Fibroblast of skin of left quadriceps (primary cell): ENCODE measurements at regions not wholly inside any gene's neighbourhood (a gene's known extent, or its start where the extent isn't known, plus 50 kb on each side); places are given as distances from the start of the nearest gene placed in this dataset.
"Not testable (repeated sequence)": the region's sequence is repeated elsewhere in the genome, so short reads cannot be mapped to it uniquely, and the experiment has no call there.

Source experiments
- DNase-seq, 2 experiments: peaks; one replicate each; pipeline ENCODE4 v3.0.0-alpha.2; 2013; ENCODE audit warnings: low read depth in 2 of 2

- not testable (repeated sequence) for DNase-seq
Measured at GRCh38 chr10:109729895-109730294, 193.4 kb downstream of the XPNPEP1 start.

DNA sequence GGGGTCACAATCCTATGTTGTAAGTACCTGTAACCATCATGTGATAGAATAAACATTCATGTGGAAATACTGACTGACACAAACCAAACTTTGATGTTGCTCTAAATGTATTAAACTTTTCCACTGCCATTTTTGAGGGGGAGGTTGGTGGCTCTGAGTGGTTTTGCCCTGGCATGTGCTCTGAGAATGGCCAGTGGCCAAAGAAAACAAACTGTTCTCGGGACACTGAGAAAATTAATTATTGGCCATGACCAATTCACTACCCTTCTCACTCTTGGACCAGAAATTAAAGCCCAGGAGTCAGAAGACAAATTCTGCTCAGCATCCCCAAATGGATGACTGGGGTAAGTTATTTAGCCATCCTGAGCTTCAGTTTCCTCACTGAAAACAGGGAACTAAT is 195.9 kb downstream of the XPNPEP1 start:
- no peak for DNase-seq

DNA sequence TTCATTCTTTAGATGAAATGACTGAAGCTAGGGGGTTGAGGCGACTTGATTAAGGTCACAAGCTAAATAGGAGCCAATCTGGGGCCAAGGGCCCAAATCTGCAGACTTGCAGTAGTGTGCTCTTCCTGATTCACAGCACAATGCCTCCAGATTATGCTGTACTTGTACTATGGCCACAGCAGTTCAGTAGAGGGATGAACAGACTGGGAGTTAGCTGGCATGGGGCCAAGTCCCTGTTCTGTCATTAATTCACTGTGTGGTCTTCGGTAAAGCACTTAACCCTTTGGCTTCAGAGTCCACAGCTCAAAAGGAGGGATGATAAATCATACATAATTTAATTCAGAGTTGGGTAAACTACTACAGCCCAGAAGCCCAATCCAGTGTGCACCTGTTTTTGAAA is 196.8 kb downstream of the XPNPEP1 start:
- DNase-seq: no peak

- no peak for DNase-seq
Measured at GRCh38 chr10:109723305-109723704, 200.0 kb downstream of the XPNPEP1 start.

- DNase-seq: no peak
Measured at GRCh38 chr10:109721453-109722064, 201.8 kb downstream of the XPNPEP1 start.

DNA sequence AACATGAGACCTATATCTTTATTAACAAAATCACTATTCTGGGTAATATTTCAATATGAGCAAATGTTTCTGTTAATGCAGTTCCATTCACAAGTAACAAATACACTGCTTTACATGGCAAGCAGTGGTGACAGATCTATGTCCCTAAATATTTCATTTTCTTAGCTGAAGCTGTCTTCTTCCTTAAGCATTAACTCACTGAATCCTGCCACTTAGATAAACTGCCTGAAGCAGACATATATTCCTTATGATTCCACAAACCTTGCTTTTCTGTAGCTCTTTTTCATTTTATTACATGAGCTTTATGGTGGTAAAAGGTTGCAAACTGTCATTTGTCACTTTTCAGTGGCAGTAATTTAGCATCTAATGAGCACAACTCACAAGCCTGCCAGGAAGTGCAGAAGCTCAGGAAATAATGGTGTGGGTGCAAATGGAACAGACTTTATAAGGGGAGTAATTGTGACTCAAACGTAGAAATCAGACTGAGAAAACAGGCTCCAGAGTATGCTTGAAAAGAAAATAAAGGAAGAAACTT is 217.2 kb downstream of the XPNPEP1 start:
- DNase-seq: no peak

- no peak for DNase-seq
Measured at GRCh38 chr10:109701633-109702215, 221.6 kb downstream of the XPNPEP1 start.

DNA sequence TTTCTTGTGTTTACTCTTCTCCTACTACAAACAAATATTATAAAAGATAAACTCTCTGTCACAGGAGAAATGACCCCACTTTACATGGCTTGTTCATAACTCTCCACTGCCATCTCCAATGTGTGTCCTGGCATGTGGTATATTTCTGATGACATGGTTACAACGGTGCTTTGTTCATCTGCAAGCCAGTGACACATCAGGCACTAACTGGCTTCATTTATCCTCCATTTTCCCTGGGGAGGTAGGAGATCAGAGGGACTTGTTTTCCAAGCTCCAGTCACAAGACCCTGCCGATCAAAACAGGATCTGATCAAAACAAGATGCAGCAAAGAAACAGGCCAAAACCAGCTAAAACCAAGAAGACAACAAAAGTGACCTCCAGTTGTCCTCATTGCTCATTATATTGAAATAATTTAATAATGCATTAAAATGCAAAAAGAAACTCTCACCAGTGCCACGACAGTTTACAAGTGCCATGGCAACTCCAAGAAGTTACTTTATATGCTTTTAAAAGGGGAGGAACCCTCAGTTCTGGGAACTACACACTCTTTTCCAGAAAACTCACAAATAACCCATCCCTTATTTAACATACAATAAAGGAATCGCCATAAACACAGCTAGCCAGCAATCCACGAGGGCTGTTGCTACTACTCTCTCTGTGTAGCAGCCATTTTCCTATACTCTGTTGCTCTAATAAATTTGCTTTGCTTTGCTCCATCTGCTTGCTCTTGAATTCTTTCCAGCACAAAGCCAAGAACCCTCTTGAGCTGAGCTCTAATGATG is 224.2 kb downstream of the XPNPEP1 start:
- no peak for DNase-seq

GRCh38 chr10:109698086-109698485 is 225.2 kb downstream of the XPNPEP1 start:
- DNase-seq: no peak

DNA sequence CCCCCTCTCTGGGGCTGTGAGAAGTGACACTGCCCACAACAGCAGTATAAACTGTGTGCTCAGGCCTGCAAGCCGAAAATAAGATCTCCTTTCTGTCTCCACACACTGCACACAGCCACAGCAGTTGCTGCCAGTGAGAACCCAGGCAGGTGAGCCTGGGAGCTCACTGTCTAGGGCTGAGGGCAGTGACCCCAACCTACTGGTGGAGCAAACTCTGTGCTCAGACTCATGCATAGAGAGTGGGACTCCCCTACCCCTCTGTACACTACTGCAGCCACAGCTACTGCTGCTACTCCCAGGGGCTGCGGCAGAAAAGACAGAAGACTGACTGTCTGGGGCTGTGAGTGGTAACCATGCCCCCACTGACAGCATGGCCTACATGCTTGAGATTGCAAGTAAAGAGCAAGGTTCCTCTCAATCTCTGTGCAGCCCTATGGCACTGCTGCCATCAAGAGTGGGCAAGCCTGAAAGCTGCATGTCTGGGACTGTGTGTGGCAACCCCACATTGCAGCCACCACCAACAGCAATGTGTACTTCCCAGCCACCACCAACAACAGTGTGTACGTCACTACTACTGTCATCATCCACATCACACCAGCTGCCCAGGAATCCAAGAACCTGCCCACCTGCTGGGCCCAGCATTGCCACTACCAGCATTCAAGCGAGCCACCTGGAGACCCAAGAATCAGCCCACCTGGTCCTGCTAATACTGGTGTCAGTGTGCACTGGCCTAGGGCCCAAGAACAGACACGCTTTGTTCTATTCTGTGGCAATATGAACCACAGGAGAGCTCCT is 226.1 kb downstream of the XPNPEP1 start:
- DNase-seq: no peak

DNA sequence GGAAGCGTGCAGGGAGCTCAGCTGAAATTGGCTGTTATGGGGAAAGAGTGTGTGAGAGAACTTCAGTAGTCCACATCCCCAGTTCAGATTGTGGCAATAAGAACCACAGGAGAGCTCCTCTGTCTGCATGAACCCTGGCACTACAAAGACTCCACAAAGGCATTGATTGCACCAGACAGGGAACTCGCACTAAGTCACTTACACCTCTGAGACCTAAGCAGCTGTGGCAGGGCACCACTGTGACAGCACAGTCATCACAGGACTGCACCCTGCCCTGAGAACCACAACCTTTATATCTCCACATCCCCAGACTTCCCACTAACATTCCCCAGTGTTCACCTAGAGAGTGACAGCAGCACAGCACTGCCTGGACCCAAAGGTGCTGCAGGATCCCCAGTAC is 226.8 kb downstream of the XPNPEP1 start:
- no peak for DNase-seq

DNA sequence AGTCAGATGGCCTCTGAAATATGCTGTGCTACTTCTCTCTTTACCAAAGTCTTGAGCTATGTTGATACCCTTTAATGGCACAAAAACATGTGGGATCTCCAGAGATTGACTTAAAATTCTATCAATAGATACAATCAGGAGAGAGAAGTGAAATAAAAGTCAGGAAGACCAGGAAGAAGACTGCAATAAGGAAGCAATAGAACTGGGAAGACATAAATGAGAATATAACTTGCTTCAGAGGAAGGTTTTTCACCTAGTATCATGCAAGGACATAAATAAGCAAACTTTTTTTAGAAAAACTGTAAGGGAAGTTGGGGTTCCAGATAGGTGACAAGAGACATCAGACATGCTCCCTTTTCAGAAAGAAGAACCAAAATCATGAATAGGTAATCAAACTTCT is 227.3 kb downstream of the XPNPEP1 start:
- no peak for DNase-seq

DNA sequence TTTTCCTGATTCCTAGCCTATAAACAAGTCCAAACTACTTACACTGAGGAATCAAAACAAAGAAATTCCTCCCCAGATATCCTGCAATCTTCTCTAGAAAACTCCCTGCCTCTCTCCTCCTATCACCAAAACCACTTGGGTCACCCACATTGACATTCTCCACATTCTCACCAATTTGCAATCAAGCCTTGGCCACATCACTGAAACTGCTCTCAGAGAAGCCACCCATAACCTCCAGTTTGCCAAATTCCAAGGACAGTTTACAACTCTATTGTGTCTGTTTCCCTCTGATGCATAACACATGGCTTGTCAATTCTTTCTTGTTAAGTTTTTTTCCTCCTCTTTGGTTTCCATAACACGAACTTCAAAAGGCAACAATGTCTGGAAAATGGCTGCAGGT is 233.5 kb downstream of the XPNPEP1 start:
- DNase-seq: no peak

- no peak for DNase-seq
Measured at GRCh38 chr10:109679478-109679877, 243.8 kb downstream of the XPNPEP1 start.

DNA sequence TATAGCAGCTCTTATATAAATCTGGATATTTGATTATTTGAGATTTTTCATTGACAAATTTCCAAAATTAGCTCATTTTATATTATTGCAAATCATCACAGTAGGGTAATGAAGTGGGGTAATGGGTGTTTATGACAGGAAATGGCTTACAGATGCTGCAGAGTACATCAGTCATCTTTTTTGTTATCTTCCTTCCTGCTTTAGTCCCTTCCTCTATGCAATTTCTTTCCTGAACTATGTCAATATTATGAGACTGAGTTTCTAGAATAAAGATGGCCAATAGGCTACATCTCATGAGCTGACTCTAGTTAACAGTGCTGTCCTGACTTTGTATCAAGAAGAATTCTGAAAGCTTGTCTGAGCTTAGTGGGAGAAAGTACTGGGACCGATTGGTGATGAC is 244.5 kb downstream of the XPNPEP1 start:
- no peak for DNase-seq

- no peak for DNase-seq
Measured at GRCh38 chr10:109676703-109677102, 246.6 kb downstream of the XPNPEP1 start.

DNA sequence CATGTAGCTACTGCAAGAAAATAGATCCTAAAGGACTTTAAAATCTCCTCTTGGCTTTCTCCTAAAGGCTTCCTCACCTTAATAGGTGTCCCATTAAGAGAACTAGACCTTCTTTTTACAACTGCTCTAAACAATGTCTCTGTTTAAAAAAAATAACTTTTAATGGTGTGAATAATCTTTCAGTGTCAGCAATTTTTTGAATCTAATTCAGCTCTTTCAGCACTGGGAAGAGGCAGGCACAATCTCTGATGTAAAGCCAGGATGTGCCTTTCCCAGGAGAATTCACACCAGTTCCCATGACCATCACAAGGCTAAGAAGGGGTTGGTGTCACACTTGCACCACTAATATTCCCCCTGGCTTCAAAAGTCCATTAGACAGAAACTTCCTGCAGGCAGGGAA is 254.6 kb downstream of the XPNPEP1 start:
- DNase-seq: no peak

GRCh38 chr10:109668154-109668665 is 255.1 kb downstream of the XPNPEP1 start:
- DNase-seq: no peak

DNA sequence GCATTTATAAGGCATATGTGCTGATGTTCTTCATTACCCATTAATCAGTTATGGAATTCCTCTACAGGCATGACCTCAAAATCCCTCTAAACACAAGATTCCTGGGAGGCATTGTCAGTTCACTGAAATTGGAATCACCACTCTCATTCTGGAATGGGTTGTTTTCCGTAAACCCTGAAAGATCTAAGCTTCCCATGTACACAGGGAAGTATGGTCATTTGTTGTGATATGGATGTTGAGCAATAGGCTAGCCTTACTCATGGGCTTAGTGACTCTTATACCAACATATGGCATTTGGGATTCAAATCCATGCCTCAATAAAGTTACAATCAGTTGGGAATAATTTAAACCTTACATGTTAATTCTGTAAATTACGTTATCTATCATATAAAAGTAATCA is 258.0 kb downstream of the XPNPEP1 start:
- DNase-seq: no peak

- DNase-seq: no peak
Measured at GRCh38 chr10:109664554-109664953, 258.8 kb downstream of the XPNPEP1 start.

DNA sequence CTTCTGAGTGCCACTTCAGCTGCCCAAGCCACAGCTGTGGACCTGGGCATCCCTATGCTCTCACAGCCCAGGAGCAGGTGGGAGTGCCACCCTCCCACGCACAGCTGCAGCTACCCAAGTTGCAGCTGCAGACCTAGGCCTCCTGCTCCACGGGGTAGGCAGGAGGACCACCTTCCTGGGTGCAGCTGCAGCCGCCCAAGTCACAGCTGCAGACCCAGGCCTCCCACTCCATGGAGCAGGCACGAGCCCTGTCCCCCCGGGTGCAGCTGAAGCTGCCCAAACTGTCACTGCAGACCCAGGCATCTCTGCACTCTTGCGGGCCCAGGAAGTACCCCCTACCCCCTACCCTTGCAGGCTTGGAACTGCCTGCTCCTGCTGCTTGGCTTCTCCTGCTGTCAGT is 260.2 kb downstream of the XPNPEP1 start:
- no peak for DNase-seq

DNA sequence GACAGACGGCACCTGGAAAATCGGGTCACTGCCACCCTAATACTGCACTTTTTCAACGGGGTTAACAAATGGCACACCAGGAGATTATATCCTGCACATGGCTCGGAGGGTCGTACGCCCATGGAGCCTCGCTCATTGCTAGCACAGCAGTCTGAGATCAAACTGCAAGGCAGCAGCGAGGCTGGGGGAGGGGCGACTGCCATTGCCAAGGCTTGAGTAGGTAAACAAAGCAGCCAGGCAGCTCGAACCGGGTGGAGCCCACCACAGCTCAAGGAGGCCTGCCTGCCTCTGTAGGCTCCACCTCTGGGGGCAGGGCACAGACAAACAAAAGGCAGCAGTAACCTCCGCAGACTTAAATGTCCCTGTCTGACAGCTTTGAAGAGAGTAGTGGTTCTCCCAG is 270.7 kb downstream of the XPNPEP1 start:
- not testable (repeated sequence) for DNase-seq
